ENCODE measurements at regions not wholly inside any gene's neighbourhood (a gene's known extent, or its start where the extent isn't known, plus 50 kb on each side); places are given as distances from the start of the nearest gene placed in this dataset.

DNA sequence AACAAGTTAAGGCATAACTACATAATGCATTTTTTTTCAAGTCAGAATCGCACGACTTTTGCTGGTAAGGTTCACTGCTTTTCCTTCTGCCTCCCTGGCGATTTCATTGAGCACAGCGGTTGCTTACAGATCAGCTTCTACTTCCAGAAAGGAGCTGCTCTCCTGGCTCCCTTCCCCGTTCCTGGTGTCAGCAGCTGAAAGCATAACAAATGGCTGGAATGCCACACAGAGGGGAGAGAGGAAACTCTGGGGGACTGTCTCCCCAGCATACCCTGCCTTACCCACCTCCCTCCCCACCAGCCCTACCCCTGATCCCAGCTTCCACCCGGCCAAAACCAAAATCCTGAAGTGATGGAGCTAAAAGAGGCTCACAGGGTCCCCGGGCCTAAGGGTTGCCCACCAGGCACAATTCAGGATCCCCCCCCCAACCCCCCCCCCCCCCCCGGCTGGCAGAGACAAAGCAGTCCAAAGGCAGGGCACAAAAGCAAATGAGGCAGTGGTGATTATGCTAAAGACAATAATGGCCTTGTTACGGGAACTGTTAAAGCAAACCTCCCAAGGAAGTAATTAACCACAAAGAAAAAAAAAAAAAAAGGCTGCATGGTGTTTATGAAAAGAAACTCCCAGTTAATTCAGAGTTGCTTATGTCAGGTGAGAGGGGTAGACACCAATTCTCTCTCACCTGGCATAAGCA, 126.1 kb upstream of the WWC1 start:
- DNase-seq (ENCODE audit: extremely low read depth, low read depth) = no peak
- TF ChIP-seq, protein P1, sequence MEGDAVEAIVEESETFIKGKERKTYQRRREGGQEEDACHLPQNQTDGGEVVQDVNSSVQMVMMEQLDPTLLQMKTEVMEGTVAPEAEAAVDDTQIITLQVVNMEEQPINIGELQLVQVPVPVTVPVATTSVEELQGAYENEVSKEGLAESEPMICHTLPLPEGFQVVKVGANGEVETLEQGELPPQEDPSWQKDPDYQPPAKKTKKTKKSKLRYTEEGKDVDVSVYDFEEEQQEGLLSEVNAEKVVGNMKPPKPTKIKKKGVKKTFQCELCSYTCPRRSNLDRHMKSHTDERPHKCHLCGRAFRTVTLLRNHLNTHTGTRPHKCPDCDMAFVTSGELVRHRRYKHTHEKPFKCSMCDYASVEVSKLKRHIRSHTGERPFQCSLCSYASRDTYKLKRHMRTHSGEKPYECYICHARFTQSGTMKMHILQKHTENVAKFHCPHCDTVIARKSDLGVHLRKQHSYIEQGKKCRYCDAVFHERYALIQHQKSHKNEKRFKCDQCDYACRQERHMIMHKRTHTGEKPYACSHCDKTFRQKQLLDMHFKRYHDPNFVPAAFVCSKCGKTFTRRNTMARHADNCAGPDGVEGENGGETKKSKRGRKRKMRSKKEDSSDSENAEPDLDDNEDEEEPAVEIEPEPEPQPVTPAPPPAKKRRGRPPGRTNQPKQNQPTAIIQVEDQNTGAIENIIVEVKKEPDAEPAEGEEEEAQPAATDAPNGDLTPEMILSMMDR (IDR thresholded peaks at IDR 0.05; ENCODE audit: low read depth, low read length, missing control alignments) = no peak
- no peak overlapping the region for H3K4me3 ChIP-seq (replicated peaks; ENCODE audit: low read depth, low read length)

DNA sequence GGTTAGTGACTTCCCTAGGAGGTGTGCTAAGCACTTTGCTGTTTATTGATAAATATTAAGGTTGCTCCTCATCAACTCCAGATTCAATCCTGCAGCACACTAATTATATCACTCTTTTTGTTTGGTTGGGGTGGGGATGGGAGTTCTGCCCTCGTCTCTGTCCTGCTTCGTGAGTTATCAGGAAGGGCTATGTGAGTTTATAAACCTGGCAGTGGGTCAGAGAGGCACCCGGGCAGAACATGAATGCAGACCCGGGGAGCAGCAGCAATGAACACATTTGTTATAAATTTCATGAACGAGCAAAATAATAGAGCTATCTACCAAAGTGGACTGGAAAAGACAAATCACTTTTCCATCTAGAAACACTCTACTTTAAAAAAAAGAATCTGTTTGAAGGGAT, 125.5 kb upstream of the WWC1 start:
- no peak for DNase-seq (ENCODE audit: extremely low read depth, low read depth)
- TF ChIP-seq, protein P1 (IDR thresholded peaks at IDR 0.05; ENCODE audit: low read depth, low read length, missing control alignments) = no peak
- H3K4me3 ChIP-seq (replicated peaks; ENCODE audit: low read depth, low read length) = no peak overlapping the region

DNA sequence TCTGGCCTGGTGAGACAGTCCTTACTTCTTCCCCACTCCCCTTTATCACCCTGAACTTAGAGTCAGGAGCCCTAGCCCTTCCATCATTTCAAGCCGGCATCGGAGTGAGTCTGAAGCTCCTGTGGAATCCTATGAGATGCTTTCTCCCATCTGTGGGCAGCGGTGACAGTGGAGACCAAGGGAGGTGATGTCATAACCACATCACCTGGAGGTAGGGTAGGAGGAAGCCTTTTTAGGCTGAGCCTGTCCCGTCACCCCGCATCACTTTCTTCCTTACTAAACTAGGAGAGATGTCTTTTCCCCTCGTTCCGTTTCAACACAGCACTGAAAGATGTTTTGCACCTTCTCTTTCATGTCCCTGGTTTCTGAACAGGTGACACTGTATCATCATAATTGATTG, 124.1 kb upstream of the WWC1 start:
- TF ChIP-seq, protein P1 (IDR thresholded peaks at IDR 0.05; ENCODE audit: low read depth, low read length, missing control alignments) = no peak
- no peak overlapping the region for H3K4me3 ChIP-seq (replicated peaks; ENCODE audit: low read depth, low read length)
- no peak for DNase-seq (ENCODE audit: extremely low read depth, low read depth)

DNA sequence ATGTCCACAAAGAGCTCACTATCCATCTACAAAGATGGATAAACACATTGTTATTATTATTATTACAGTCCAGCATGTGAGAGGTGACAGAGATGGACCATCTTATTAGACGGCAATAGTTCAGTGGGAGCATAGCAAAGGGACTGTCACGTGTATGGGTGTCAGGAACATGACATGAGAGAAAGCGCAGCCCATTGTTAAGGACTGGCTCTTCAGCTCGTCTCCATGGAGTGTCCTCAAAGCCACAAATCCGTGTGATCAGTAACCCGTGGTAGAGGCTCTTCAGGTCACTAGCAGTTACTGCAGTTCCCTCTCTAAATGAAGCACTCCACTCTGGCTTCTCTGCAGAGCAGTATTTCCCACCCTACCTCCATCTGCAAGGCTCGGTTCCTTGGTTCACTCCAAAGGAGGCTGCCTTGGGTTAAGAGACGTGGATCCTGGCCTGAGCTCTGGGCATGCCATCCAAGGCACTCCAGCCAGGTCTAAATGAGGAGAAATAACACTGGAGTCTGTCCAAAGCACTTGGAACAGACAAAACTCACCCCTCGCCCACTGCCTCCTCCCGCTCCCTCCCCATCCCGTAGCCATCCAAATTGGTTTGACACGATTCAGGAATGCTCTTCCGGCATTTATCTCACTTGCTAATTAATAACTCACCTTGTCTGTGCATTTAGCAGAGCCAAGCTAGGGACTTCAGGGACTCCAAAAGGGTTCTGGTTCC, 122.3 kb upstream of the WWC1 start:
- no peak overlapping the region for H3K4me3 ChIP-seq (replicated peaks; ENCODE audit: low read depth, low read length)
- DNase-seq (ENCODE audit: extremely low read depth, low read depth) = no peak
- TF ChIP-seq, protein P1 (IDR thresholded peaks at IDR 0.05; ENCODE audit: low read depth, low read length, missing control alignments) = no peak

DNA sequence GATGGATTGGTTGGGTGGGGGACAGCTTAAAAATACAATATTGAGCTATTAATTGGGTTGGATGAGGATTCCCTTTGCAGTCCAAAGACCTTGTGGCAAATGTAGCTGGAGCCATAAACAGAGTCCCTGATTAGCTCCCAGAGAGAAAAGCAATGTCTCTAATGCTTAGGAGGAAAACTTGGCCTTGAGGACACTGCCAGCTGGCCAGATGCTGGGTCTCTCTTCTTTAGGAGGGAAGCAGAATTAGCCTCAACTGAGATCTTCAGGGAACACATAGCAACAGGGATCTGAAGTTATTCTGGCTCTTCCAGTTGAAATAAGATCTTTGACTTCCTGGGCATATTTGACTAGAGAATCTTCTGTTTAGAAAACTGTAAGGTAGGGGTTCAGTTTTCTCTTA, 121.7 kb upstream of the WWC1 start:
- no peak for DNase-seq (ENCODE audit: extremely low read depth, low read depth)
- TF ChIP-seq, protein P1 (IDR thresholded peaks at IDR 0.05; ENCODE audit: low read depth, low read length, missing control alignments) = no peak
- H3K4me3 ChIP-seq (replicated peaks; ENCODE audit: low read depth, low read length) = no peak overlapping the region

DNA sequence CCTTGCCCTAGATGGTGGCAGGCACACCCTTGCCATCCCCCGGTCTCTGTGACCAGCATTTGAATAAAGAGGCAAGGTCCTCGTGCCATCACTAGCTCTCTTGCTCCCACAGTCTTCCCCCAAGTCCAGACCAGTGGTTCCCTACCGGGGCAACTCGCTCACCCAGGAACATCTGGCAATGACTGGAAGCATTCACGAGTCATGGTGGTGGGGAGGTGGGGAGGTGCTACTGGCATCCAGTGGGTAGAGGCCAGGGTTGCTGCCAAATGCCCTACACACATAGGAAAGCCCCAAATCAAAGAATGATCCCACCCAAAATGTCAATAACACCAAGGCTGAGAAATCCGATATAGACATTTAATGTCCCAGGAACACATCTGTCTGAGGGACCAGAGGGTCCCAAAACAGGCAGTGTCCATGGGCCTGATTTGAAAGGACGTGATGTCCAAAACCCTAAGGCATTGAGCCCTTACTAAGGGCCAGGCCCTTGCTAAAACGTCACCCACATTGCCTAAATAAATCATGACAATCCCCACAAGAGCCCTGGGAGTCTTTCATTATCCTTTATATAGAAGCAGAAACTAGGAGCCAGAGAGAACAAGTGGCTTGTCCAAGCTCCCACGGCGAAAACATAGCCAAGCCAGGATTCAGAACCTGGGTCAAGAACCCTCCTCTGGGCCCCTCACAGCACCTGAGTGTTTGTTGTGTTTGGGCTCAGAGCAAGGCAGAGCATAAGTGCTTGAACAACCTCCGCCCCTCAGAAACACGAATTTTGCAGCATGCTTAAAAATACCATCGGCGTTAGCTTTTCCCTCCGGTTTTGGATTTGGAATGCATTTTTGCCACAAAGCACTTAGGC, 119.3 kb upstream of the WWC1 start:
- TF ChIP-seq, protein P1 (IDR thresholded peaks at IDR 0.05; ENCODE audit: low read depth, low read length, missing control alignments) = no peak
- no peak for DNase-seq (ENCODE audit: extremely low read depth, low read depth)
- no peak overlapping the region for H3K4me3 ChIP-seq (replicated peaks; ENCODE audit: low read depth, low read length)
